ENCODE measurements at regions not wholly inside any gene's neighbourhood (a gene's known extent, or its start where the extent isn't known, plus 50 kb on each side); places are given as distances from the start of the nearest gene placed in this dataset.
A peak's percentile ranks its signal among the peaks of the same experiment; 100 is the strongest.

- DNase-seq (ENCODE audit: low read depth in 3 of 3) = no peak
Observed at GRCh38 chr6:122524056-122524455, 52.4 kb upstream of the SERINC1 start.

- peak in 1 of 3 experiments; percentile 18 for DNase-seq (ENCODE audit: low read depth in 3 of 3)
Observed at GRCh38 chr6:122530440-122531046, 58.9 kb upstream of the SERINC1 start.

- DNase-seq (ENCODE audit: low read depth in 3 of 3) = no peak
Observed at GRCh38 chr6:122548281-122548680, 61.9 kb upstream of the PKIB start.

GRCh38 chr6:122548820-122549219, 61.4 kb upstream of the PKIB start:
- no peak for DNase-seq (ENCODE audit: low read depth in 3 of 3)

GRCh38 chr6:122553697-122554096, 56.5 kb upstream of the PKIB start:
- DNase-seq (ENCODE audit: low read depth in 3 of 3) = no peak

- DNase-seq (ENCODE audit: low read depth in 3 of 3) = no peak
Observed at GRCh38 chr6:122555561-122555960, 54.6 kb upstream of the PKIB start.

- no peak for DNase-seq (ENCODE audit: low read depth in 3 of 3)
Observed at GRCh38 chr6:122558080-122558479, 52.1 kb upstream of the PKIB start.

All from stimulated activated CD4-positive, alpha-beta T cell treated with anti-CD3 and anti-CD28 coated beads, TNF-alpha, amount 100 ng/mL, for 4 hours (primary cell).